Neutrophil (primary cell): ENCODE measurements at regions not wholly inside any gene's neighbourhood (a gene's known extent, or its start where the extent isn't known, plus 50 kb on each side); places are given as distances from the start of the nearest gene placed in this dataset.

ENCODE experiments used
- H3K27ac ChIP-seq: fragments of 200-600 bp; sonication (generic); 2 replicates; pipeline ENCODE4 v1.5.1; 2016; ENCODE audit warnings: mild to moderate bottlenecking, moderate library complexity
- H3K27me3 ChIP-seq: fragments of 200-600 bp; sonication (generic); 2 replicates; pipeline ENCODE4 v1.6.0; 2016; ENCODE audit warnings: mild to moderate bottlenecking
- H3K36me3 ChIP-seq: fragments of 200-600 bp; sonication (generic); 2 replicates; pipeline ENCODE4 v1.5.1; 2017
- H3K4me1 ChIP-seq, 2 experiments: fragments of 200-600 bp in 1 of 2; sonication (generic) in 1 of 2; 1 replicate in 1 of 2; 2 replicates in 1 of 2; pipeline versions ENCODE4 v1.5.1 to v1.6.1; 2013 to 2016; ENCODE audit warnings: low read depth in 1 of 2, low read length in 1 of 2, mild to moderate bottlenecking in 1 of 2, moderate library complexity in 1 of 2; ENCODE audit not compliant: control insufficient read depth in 1 of 2, insufficient read depth in 1 of 2
- H3K4me3 ChIP-seq, 2 experiments: fragments of 200-600 bp in 1 of 2; sonication (generic) in 1 of 2; 1 replicate in 1 of 2; 2 replicates in 1 of 2; pipeline ENCODE4 v1.5.1; 2013 to 2016; ENCODE audit warnings: low read depth in 1 of 2, low read length in 1 of 2, mild to moderate bottlenecking in 1 of 2, moderate library complexity in 1 of 2
- H3K9me3 ChIP-seq: fragments of 200-600 bp; sonication (generic); 2 replicates; pipeline ENCODE4 v1.5.1; 2016
- CTCF ChIP-seq: fragments of 200-600 bp; sonication (generic); IDR thresholded peaks from 2 replicates; pipeline ENCODE4 v1.5.1; 2016; ENCODE audit warnings: antibody characterized with exemption

- no peak for TF ChIP-seq CTCF
- no peak overlapping the region for H3K4me3 ChIP-seq
- no peaks in the 10 kb centered on the region for H3K4me1 ChIP-seq
- H3K27ac ChIP-seq: no peak overlapping the region
- H3K27me3 ChIP-seq: no peaks in the 10 kb centered on the region
- no peaks in the 10 kb centered on the region for H3K36me3 ChIP-seq
- H3K9me3 ChIP-seq: no peaks in the 10 kb centered on the region
These were observed 53.2 kb upstream of the MTNR1B start for GRCh38 chr11:92916299-92916698.

GRCh38 chr11:92917927-92918326 is 51.5 kb upstream of the MTNR1B start:
- Histone ChIP-seq H3K9me3 (no peaks in the 10 kb centered on the region), H3K4me3 (no peak overlapping the region), H3K27ac (no peak overlapping the region), H3K4me1 (no peaks in the 10 kb centered on the region), H3K27me3 (no peaks in the 10 kb centered on the region), H3K36me3 (no peaks in the 10 kb centered on the region)
- TF ChIP-seq CTCF: no peak

- H3K27me3 ChIP-seq: no peaks in the 10 kb centered on the region
- no peak for TF ChIP-seq CTCF
- no peak overlapping the region for H3K4me3 ChIP-seq
- H3K4me1 ChIP-seq: no peaks in the 10 kb centered on the region
- H3K27ac ChIP-seq: no peak overlapping the region
- H3K9me3 ChIP-seq: no peaks in the 10 kb centered on the region
- H3K36me3 ChIP-seq: no peaks in the 10 kb centered on the region
These were observed 50.4 kb upstream of the MTNR1B start for GRCh38 chr11:92919048-92919447.
